BLaER1 (cell line): ENCODE measurements at regions not wholly inside any gene's neighbourhood (a gene's known extent, or its start where the extent isn't known, plus 50 kb on each side); places are given as distances from the start of the nearest gene placed in this dataset.
"Not testable (repeated sequence)": the region's sequence is repeated elsewhere in the genome, so short reads cannot be mapped to it uniquely, and the experiment has no call there.

Experiments used
- H3K27ac ChIP-seq: shearing (Covaris generic); formaldehyde crosslinking; 2 replicates; pipeline ENCODE4 v1.8.1; 2022
- H3K27me3 ChIP-seq: shearing (Covaris generic); formaldehyde crosslinking; 2 replicates; pipeline ENCODE4 v1.8.1; 2022
- H3K36me3 ChIP-seq: shearing (Covaris generic); formaldehyde crosslinking; 2 replicates; pipeline ENCODE4 v1.8.1; 2022
- H3K4me1 ChIP-seq: shearing (Covaris generic); formaldehyde crosslinking; 2 replicates; pipeline ENCODE4 v1.8.1; 2022
- H3K4me2 ChIP-seq: shearing (Covaris generic); formaldehyde crosslinking; 2 replicates; pipeline ENCODE4 v1.8.1; 2022
- H3K4me3 ChIP-seq: shearing (Covaris generic); formaldehyde crosslinking; 2 replicates; pipeline ENCODE4 v1.8.1; 2022
- H3K9ac ChIP-seq: shearing (Covaris generic); formaldehyde crosslinking; 2 replicates; pipeline ENCODE4 v1.8.1; 2022
- H3K9me3 ChIP-seq: shearing (Covaris generic); formaldehyde crosslinking; 2 replicates; pipeline ENCODE4 v1.8.1; 2022
- H4K20me1 ChIP-seq: shearing (Covaris generic); formaldehyde crosslinking; 2 replicates; pipeline ENCODE4 v1.8.1; 2022
- Cebpa-rat ChIP-seq: shearing (Covaris generic); IDR thresholded peaks from 2 replicates; pipeline ENCODE4 v1.8.1; 2022

- Histone ChIP-seq H3K36me3 (no peaks in the 10 kb centered on the region), H3K27me3 (no peaks in the 10 kb centered on the region), H3K4me1 (no peaks in the 10 kb centered on the region), H3K4me2 (no peak overlapping the region), H3K27ac (no peak overlapping the region), H4K20me1 (no peaks in the 10 kb centered on the region), H3K9ac (no peak overlapping the region), H3K4me3 (no peak overlapping the region), H3K9me3 (no peaks in the 10 kb centered on the region)
- TF ChIP-seq Cebpa-rat = no peak
Measured at GRCh38 chr2:122565364-122565763, 809.9 kb downstream of the TSN start.

GRCh38 chr2:122570641-122571040, 815.2 kb downstream of the TSN start:
- Histone ChIP-seq H3K4me3 (no peak overlapping the region), H3K9me3 (no peaks in the 10 kb centered on the region), H3K4me1 (no peaks in the 10 kb centered on the region), H3K4me2 (no peak overlapping the region), H3K27me3 (no peaks in the 10 kb centered on the region), H3K36me3 (no peaks in the 10 kb centered on the region), H4K20me1 (no peaks in the 10 kb centered on the region), H3K27ac (no peak overlapping the region), H3K9ac (no peak overlapping the region)
- no peak for TF ChIP-seq Cebpa-rat

GRCh38 chr2:122571471-122571870, 816.0 kb downstream of the TSN start:
- not testable (repeated sequence) for H3K36me3 ChIP-seq, H3K4me2 ChIP-seq, H4K20me1 ChIP-seq, H3K27ac ChIP-seq, H3K4me1 ChIP-seq, H3K9me3 ChIP-seq, H3K4me3 ChIP-seq, H3K9ac ChIP-seq, H3K27me3 ChIP-seq

- Histone ChIP-seq H3K27me3 (no peaks in the 10 kb centered on the region), H3K36me3 (no peaks in the 10 kb centered on the region), H3K4me1 (no peaks in the 10 kb centered on the region), H3K9me3 (no peaks in the 10 kb centered on the region), H3K4me2 (no peak overlapping the region), H4K20me1 (no peaks in the 10 kb centered on the region), H3K27ac (no peak overlapping the region), H3K9ac (no peak overlapping the region), H3K4me3 (no peak overlapping the region)
- no peak for TF ChIP-seq Cebpa-rat
Measured at GRCh38 chr2:122575076-122575475, 819.6 kb downstream of the TSN start.

DNA sequence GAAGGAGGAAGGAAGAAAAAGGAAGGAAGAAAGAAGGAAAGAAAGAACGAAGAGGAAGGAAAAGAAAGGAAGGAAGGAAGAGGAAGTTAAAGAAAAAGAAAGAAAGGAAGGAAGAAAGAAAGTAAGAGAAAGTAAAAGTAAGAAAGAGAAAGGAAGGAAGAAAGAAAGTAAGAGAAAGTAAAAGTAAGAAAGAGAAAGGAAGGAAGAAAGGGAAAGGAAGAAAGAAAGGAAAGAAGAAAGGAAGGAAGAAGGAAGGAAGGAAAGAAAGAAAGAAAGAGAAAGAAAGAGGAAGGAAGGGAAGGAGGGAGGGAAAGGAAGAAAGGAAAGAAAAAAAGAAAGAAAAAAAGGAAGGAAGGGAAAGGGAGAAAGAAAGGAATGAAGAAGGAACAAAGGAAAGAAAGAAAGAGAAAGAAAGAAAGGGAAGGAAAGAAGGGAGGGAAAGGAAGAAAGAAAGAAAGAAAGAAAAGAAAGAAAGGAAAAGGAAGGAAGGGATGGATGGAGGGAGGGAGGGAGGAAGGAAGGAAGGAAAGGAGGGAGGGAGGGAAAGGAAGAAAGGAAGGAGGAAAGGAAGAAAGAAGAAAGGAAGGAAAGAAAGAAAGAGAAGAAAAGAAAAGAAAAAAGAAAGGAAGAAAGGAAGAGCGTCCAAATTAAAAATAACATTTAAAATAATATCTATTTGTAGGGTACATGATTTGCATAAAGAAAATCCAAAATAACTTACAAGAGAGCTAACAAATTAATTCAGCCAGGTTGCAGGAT, 827.9 kb downstream of the TSN start:
- H3K4me2 ChIP-seq = no peak overlapping the region
- H3K9me3 ChIP-seq = no peaks in the 10 kb centered on the region; the same call in 1 of the 2 replicates
- H3K36me3 ChIP-seq = no peaks in the 10 kb centered on the region
- H3K27ac ChIP-seq = no peak overlapping the region
- H4K20me1 ChIP-seq = no peaks in the 10 kb centered on the region
- H3K4me1 ChIP-seq = no peaks in the 10 kb centered on the region
- no peak overlapping the region for H3K4me3 ChIP-seq
- TF ChIP-seq Cebpa-rat = no peak
- no peak overlapping the region for H3K9ac ChIP-seq
- no peaks in the 10 kb centered on the region for H3K27me3 ChIP-seq

- Histone ChIP-seq H3K9ac (no peak overlapping the region), H3K4me2 (no peak overlapping the region), H3K4me1 (no peaks in the 10 kb centered on the region), H3K4me3 (no peak overlapping the region), H3K27me3 (no peaks in the 10 kb centered on the region), H3K27ac (no peak overlapping the region), H3K36me3 (no peaks in the 10 kb centered on the region), H4K20me1 (no peaks in the 10 kb centered on the region), H3K9me3 (no peaks in the 10 kb centered on the region; the same call in 1 of the 2 replicates)
- no peak for TF ChIP-seq Cebpa-rat
Measured at GRCh38 chr2:122590524-122590923, 835.1 kb downstream of the TSN start.

- H3K4me3 ChIP-seq = no peak overlapping the region
- no peaks in the 10 kb centered on the region for H3K4me1 ChIP-seq
- H3K9me3 ChIP-seq = no peaks in the 10 kb centered on the region
- no peaks in the 10 kb centered on the region for H3K27me3 ChIP-seq
- no peak for TF ChIP-seq Cebpa-rat
- H4K20me1 ChIP-seq = no peaks in the 10 kb centered on the region
- no peak overlapping the region for H3K27ac ChIP-seq
- H3K4me2 ChIP-seq = no peak overlapping the region
- H3K9ac ChIP-seq = no peak overlapping the region
- no peaks in the 10 kb centered on the region for H3K36me3 ChIP-seq
Measured at GRCh38 chr2:122595065-122595464, 839.6 kb downstream of the TSN start.

DNA sequence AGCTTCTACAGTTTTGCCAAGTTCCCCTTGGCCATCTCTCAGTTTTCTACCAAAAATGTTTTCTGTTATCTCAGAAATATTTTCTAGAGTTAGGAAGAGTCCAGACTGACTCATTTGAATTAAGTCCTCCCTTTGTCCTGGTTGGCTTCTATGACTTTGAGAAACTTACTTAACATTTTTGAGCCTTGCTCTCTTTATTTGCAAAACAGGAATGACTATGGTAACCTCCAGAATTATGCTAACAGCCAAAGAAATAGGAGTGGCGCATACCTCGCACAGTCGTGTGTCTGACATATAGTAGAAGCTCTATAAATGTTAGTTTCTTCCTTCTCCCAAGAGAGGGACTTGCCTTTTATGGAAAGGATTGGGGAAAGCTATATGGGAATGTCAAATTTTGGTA, 841.1 kb downstream of the TSN start:
- no peak for TF ChIP-seq Cebpa-rat
- Histone ChIP-seq H3K27me3 (no peaks in the 10 kb centered on the region), H3K36me3 (no peaks in the 10 kb centered on the region), H3K27ac (no peak overlapping the region), H4K20me1 (no peaks in the 10 kb centered on the region), H3K9me3 (no peaks in the 10 kb centered on the region), H3K4me1 (no peaks in the 10 kb centered on the region), H3K4me2 (no peak overlapping the region), H3K4me3 (no peak overlapping the region), H3K9ac (no peak overlapping the region)

GRCh38 chr2:122598784-122599183, 843.3 kb downstream of the TSN start:
- H3K4me1 ChIP-seq = no peaks in the 10 kb centered on the region
- H3K36me3 ChIP-seq = no peaks in the 10 kb centered on the region
- TF ChIP-seq Cebpa-rat = no peak
- no peaks in the 10 kb centered on the region for H3K27me3 ChIP-seq
- no peaks in the 10 kb centered on the region for H4K20me1 ChIP-seq
- no peaks in the 10 kb centered on the region for H3K9me3 ChIP-seq
- H3K4me2 ChIP-seq = no peak overlapping the region
- H3K4me3 ChIP-seq = no peak overlapping the region
- H3K9ac ChIP-seq = no peak overlapping the region
- H3K27ac ChIP-seq = no peak overlapping the region

GRCh38 chr2:122610948-122611609, 855.6 kb downstream of the TSN start:
- Histone ChIP-seq H3K9ac (no peak overlapping the region), H3K27ac (no peak overlapping the region), H4K20me1 (no peaks in the 10 kb centered on the region), H3K27me3 (no peaks in the 10 kb centered on the region), H3K4me3 (no peak overlapping the region), H3K9me3 (no peaks in the 10 kb centered on the region), H3K4me1 (no peaks in the 10 kb centered on the region), H3K36me3 (no peaks in the 10 kb centered on the region), H3K4me2 (no peak overlapping the region)
- no peak for TF ChIP-seq Cebpa-rat
